ENCODE measurements at regions not wholly inside any gene's neighbourhood (a gene's known extent, or its start where the extent isn't known, plus 50 kb on each side); places are given as distances from the start of the nearest gene placed in this dataset.

- H3K36me3 Mint-ChIP-seq (ENCODE audit: low read depth), result peaks cover 3% of the 10 kb centered on the region
- intact Hi-C loops (cut with micrococcal nuclease), result loop anchor here (5.0 to 10.0 kb wide), 4 partner anchors 142 to 1393 kb away; partner anchors contain the start of genes HIVEP2 and LTV1
- ATAC-seq (ENCODE audit: low read depth) (no peak), DNase-seq (no peak)
- peaks cover 96% of the 10 kb centered on the region for H3K4me1 Mint-ChIP-seq
- no peak overlapping the region for H3K4me3 Mint-ChIP-seq
- no peaks in the 10 kb centered on the region for H3K9me3 Mint-ChIP-seq
- no peak for TF ChIP-seq CTCF (IDR thresholded peaks at IDR 0.05)
- H3K27me3 Mint-ChIP-seq, result no peaks in the 10 kb centered on the region
- no peak overlapping the region for H3K27ac Mint-ChIP-seq
- ChIA-PET POLR2A (interaction anchor here (1.0 to 1.4 kb wide), 2 partner anchors 10 to 13 kb away, joined by 3 to 4 read pairs; no protein-coding TSS in a partner anchor), CTCF (no interaction called here)
Measured at GRCh38 chr6:144339859-144340452, 54.8 kb downstream of the UTRN start.

GRCh38 chr6:144340541-144341371 is 55.6 kb downstream of the UTRN start:
- H3K9me3 Mint-ChIP-seq, result no peaks in the 10 kb centered on the region
- intact Hi-C loops (cut with micrococcal nuclease), result loop anchor here (5.0 to 10.0 kb wide), 2 partner anchors 314 to 498 kb away; partner anchors contain the start of gene LTV1
- H3K27ac Mint-ChIP-seq, result peak overlapping the region; percentile 71
- POLR2A ChIA-PET, result interaction anchor here (1.0 to 1.4 kb wide), 2 partner anchors 9 to 12 kb away, joined by 3 to 4 read pairs; no protein-coding TSS in a partner anchor
- peaks cover 3% of the 10 kb centered on the region for H3K36me3 Mint-ChIP-seq (ENCODE audit: low read depth)
- ATAC-seq (ENCODE audit: low read depth) (no peak), DNase-seq (no peak)
- CTCF ChIA-PET, result interaction anchor here (1.3 kb wide), 1 partner anchor 16 kb away, joined by 3 read pairs; no protein-coding TSS in a partner anchor
- H3K4me3 Mint-ChIP-seq, result peak overlapping the region; percentile 55
- H3K4me1 Mint-ChIP-seq, result peaks cover 96% of the 10 kb centered on the region
- H3K27me3 Mint-ChIP-seq, result no peaks in the 10 kb centered on the region
- no peak for TF ChIP-seq CTCF (IDR thresholded peaks at IDR 0.05)

- ChIA-PET POLR2A (interaction anchor here (0.6 to 1.7 kb wide), 3 partner anchors 10 to 80 kb away, joined by 3 to 5 read pairs (median 4); no protein-coding TSS in a partner anchor), CTCF (interaction anchor here (1.3 kb wide), 1 partner anchor 17 kb away, joined by 3 read pairs; no protein-coding TSS in a partner anchor)
- no peak overlapping the region for H3K4me3 Mint-ChIP-seq
- intact Hi-C loops (cut with micrococcal nuclease), result loop anchor here (5.0 to 10.0 kb wide), 2 partner anchors 313 to 500 kb away; partner anchors contain the start of gene LTV1
- no peaks in the 10 kb centered on the region for H3K9me3 Mint-ChIP-seq
- peaks cover 94% of the 10 kb centered on the region for H3K4me1 Mint-ChIP-seq
- TF ChIP-seq CTCF (IDR thresholded peaks at IDR 0.05), result no peak
- peak overlapping the region; percentile 71 for H3K27ac Mint-ChIP-seq
- H3K36me3 Mint-ChIP-seq (ENCODE audit: low read depth), result peaks cover 3% of the 10 kb centered on the region
- no peak for DNase-seq
- no peaks in the 10 kb centered on the region for H3K27me3 Mint-ChIP-seq
- ATAC-seq (ENCODE audit: low read depth), result no peak
Measured at GRCh38 chr6:144341831-144342527, 56.8 kb downstream of the UTRN start.

- intact Hi-C loops (cut with micrococcal nuclease), result loop anchor here (1.0 to 10.0 kb wide), 7 partner anchors 8 to 502 kb away; partner anchors contain the start of genes LTV1 and UTRN
- Mint-ChIP-seq H3K36me3 (ENCODE audit: low read depth) (peaks cover 7% of the 10 kb centered on the region), H3K4me1 (peaks cover 98% of the 10 kb centered on the region), H3K27me3 (no peaks in the 10 kb centered on the region), H3K4me3 (peak overlapping the region; percentile 93), H3K27ac (peak overlapping the region; percentile 97), H3K9me3 (no peaks in the 10 kb centered on the region)
- POLR2A ChIA-PET, result interaction anchor here (0.6 to 3.1 kb wide), 5 partner anchors 9 to 280 kb away, joined by 3 to 16 read pairs (median 4); no protein-coding TSS in a partner anchor
- no peak for TF ChIP-seq CTCF (IDR thresholded peaks at IDR 0.05)
- ATAC-seq (ENCODE audit: low read depth), result peak; percentile 80
- DNase-seq, result no peak
- CTCF ChIA-PET, result interaction anchor here (0.6 to 1.2 kb wide), 2 partner anchors 9 to 190 kb away, joined by 3 read pairs; no protein-coding TSS in a partner anchor
Measured at GRCh38 chr6:144343701-144344428, 58.7 kb downstream of the UTRN start.
